ENCODE measurements at regions not wholly inside any gene's neighbourhood (a gene's known extent, or its start where the extent isn't known, plus 50 kb on each side); places are given as distances from the start of the nearest gene placed in this dataset.
"Not testable (repeated sequence)": the region's sequence is repeated elsewhere in the genome, so short reads cannot be mapped to it uniquely, and the experiment has no call there.

DNA sequence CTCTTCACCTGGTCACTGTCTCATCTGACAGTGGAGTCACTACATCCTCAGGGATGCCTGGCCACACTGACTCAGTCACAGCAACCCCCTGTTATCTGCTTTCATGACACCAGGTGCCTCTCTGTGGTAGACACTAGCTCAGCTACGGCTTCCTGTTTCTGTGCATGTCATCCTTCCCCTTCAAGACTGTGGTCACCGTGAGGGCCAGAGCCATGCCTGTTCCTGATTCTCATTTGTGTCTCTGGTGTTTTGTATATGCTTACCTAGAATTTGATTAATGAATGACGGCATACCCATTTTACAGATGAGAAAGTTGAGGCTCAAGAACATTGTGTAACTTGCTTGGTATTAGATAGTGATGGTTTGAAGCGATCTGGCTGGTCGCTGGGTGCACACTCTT, 70.3 kb upstream of the KRTAP5-11 start:
- not testable (repeated sequence) for TF ChIP-seq EZH2 (IDR thresholded peaks at IDR 0.05; ENCODE audit: borderline replicate concordance, low read length)
- TF ChIP-seq, protein P1, sequence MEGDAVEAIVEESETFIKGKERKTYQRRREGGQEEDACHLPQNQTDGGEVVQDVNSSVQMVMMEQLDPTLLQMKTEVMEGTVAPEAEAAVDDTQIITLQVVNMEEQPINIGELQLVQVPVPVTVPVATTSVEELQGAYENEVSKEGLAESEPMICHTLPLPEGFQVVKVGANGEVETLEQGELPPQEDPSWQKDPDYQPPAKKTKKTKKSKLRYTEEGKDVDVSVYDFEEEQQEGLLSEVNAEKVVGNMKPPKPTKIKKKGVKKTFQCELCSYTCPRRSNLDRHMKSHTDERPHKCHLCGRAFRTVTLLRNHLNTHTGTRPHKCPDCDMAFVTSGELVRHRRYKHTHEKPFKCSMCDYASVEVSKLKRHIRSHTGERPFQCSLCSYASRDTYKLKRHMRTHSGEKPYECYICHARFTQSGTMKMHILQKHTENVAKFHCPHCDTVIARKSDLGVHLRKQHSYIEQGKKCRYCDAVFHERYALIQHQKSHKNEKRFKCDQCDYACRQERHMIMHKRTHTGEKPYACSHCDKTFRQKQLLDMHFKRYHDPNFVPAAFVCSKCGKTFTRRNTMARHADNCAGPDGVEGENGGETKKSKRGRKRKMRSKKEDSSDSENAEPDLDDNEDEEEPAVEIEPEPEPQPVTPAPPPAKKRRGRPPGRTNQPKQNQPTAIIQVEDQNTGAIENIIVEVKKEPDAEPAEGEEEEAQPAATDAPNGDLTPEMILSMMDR (IDR thresholded peaks at IDR 0.05; ENCODE audit: low read length): not testable (repeated sequence)

All from OCI-LY1 (cell line).